Dedifferentiated amniotic fluid mesenchymal stem cell (primary cell): ENCODE measurements at regions not wholly inside any gene's neighbourhood (a gene's known extent, or its start where the extent isn't known, plus 50 kb on each side); places are given as distances from the start of the nearest gene placed in this dataset.
"Not testable (repeated sequence)": the region's sequence is repeated elsewhere in the genome, so short reads cannot be mapped to it uniquely, and the experiment has no call there.

Experiments used
- DNase-seq: peaks from one replicate; pipeline ENCODE4 v3.0.0-alpha.2; 2016; ENCODE audit errors: extremely low spot score

DNA sequence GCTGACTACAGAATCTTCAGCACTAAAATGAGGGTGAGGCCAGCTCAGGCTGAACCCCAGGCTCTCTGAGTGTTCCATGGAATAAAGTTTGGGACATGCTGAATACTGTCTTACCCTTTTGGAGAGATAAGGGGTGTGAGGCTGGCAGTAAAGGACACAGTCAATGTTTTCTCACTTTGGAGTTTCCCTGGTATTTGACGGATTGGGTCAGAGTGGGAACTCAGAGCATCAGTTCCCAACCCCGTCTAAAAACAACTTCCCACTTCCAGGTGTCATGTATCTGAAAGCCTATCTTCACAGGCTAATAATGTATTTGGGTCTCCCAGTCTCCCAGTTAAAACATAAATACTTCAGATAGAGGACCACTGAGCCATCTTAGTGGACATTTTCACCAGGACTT, 180.7 kb downstream of the TLE3 start:
- no peak for DNase-seq

DNA sequence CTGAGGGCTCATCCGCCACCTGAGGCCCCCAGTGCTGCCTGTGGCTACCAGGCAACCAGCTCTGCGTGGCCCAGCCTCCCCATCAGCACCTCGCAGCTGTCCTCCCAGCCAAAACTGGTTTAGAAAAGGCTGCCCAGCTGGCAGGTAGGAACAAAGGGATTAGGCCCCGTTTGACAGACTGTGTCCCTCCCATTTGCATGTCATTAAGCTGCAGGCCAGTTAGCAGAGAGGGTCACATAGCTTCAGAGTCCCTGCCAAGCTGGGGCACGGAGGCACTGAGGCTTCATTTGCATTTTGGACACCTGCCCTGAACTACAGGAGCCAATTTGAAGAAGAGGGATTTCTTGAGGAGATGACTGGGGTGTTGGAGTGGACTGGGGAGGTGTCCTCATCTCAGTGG, 177.9 kb downstream of the TLE3 start:
- no peak for DNase-seq

DNA sequence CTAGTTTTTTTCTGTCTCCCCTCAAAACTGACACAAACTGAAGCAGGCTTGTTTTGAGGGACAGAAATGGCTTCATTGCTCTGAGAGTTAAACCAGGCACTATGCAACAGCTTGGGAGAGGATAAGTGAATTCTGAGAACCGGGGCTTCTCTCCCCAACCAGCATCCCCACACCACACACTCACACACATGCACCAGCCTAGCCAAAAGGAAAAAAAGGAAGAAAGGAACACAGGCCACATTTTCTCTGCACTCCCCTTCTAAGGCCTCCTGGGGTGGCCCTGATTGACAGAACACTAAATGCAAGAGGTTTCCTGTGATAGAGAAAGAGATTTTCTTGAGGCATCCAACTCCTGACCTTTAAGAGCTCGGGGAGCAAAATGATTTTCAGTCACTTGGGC, 177.5 kb downstream of the TLE3 start:
- DNase-seq: no peak

DNA sequence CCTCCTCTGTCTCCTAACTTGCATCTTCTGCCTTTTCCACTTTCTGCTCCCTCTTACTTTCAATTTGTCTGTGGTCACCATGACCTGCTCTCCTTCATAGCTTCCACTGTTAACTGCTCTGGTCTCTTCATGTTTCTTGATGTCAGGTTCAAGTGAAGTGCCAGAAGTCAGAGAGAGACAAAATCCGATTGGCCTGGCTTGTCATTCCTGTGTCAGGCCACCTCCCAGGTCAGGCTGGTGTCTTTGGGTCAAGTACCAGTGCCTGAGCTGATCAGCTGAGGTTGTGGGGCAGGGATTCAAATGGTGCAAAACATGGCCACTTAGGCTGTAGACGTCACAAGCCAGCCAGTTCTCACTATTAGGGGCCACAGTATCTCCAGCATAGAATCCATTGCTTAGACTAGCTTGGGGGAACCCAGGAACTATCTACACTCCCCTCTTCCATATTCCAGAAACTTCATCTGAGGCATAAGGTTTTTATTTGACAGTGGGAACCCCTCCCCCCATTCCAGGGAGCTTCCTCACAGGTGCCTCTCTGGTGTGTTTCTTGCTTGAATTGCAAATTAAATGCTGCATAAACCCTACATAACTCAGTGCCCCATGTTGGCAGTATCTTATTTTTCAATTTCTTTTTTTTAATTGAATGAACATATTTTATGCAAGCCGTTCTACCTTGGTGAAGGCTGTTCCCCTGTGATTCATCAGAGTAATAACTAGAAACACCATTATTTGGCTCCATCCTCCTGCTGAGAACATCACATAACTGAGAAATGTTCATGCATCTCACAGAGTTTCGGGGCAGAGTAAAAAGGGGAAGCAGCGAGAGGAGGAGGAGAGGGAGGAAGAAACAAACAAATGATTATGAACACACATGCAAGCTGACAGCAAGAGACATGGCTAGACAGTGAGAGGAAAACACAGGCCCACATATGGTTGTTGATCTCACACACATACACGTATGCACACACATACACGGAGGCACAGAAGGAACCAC, 175.8 kb downstream of the TLE3 start:
- no peak for DNase-seq

DNA sequence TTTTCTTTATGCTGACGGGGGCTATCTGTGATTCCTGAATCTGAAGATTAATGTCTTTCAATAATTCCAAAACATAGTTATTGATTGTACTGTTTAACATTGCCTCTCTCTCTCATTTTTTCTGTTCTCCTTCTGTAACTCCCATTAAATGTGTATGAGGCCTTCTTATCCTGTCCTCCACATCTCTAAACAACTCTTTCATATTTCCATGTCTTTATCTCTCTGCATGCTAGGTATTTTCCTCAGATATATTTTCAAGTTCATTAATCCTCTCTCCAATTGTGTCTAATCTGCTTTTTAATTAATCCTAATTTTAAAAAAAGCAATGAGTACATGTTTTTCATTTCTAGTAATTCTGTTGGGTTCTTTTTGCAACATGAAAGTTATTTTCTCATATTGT, 173.2 kb downstream of the TLE3 start:
- no peak for DNase-seq

DNA sequence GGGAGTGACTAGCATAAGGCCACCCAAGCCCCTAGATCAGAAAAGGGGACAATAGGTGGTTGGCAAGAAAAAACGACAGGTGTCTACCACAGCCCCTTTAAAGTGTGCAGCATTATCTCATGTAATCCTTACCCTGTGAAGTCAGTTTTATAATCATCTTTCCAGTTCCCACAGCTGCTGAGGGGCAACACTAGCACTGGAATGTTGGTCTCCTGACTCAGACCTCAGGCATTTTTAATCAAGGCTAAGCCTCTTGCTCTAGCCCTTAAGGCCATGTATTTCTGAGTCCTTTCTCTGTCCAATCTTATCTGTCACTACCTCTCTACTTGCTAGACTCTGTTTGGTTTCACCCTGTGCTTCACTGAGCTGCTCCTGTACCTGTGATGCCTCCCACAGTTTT, 171.7 kb downstream of the TLE3 start:
- DNase-seq: no peak

DNA sequence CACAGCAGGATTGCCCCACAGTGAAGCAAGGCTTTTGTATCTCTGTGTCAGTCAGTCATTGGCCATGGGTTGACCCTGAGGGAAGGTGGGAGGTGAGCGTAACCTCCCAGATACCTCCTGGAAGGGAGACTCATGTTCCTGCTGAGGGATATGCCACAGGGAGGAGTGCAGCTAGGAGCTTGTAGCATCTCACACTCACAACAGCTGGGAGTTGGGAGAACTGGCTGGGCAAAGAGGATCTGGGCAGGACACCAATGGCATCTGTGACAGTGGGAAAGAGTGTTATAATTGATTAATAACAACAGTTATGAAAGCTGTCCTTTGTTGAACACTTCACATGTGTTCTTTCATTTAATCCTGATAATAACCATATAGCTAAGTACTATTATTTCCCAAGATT, 171.0 kb downstream of the TLE3 start:
- no peak for DNase-seq

DNA sequence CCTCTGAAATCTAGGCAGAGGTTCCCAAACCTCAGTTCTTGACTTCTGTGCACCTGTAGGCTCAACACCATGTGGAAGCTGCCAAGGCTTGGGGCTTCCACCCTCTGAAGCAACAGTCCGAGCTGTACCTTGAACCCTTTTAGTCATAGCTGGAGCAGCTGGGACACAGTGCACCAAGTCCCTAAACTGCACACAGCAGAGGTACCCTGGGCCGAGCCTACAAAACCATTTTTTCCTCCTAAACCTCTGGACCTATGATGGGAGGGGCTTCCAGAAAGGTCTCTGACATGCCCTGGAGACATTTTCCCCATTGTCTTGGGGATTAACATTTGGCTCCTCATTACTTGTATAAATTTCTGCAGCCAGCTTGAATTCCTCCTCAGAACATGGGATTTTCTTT, 168.8 kb downstream of the TLE3 start:
- DNase-seq: not testable (repeated sequence)

DNA sequence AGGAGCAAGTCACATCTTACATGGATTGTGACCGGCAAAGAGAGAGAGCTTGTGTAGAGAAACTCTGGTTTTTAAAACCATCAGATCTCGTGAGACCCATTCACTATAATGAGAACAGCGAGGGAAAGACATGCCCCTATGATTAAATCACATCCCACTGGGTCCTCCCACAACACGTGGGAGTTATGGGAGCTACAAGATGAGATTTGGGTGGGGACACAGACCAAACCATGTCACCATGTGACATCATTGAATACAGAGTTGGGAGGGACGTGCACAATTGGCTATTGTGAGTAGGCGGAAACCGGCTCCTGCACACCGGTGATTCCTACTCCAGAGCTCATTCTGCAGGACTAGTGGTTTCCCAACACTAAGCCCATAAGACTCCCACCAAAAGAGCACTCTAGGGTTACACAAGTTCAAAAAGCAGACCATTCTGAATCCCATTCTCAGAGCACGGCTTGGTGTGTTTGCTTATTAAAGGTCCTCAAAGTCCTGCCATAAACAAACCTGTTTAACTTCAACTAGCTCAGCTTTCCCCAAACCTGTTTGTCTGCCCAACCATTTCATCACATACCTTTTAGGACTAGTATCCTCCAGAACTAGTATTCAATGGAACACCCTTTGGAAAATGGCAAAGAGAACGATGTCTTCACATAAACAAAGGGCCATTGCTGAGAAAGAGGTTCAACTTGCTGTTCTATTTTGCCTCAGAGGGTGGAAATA, 167.6 kb downstream of the TLE3 start:
- no peak for DNase-seq

DNA sequence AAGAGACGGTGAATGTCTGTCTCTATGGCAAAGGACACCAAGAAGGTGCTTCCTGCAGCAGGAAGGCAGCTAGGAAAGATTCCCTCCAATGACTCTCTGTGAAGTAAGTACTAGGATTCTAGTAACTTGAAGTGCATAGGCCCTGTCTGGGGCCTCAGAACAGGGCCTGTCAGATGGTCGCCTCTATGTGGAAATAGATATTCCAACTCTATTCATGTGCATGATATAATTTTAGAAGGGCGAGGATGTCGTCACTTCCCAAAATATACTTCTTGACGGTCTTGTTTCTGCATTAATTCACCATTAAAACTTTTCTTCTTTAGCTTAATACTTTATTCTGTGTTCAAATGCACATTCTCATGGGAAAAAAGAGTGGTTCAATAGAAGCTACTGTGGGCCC, 167.0 kb downstream of the TLE3 start:
- DNase-seq: no peak

DNA sequence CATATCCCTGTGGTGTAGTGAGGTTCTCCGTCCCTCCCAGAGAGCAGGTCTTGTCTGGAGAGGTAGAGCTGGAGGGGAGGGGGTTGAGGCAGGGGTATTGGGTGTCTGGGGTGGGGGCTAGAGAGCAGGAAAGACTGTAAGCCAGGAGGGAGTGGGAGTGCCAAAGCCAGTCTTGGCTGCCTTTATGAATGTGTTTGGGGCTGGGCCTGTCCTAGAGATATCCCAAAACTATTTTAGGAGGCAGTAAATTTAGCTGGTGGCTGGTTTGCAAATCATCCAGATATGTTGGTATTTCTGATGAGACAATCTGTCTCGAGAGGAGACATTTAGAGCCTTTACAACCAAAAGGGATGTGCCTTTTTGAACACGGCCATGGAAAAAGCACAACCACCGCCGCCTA, 166.6 kb downstream of the TLE3 start:
- no peak for DNase-seq

DNA sequence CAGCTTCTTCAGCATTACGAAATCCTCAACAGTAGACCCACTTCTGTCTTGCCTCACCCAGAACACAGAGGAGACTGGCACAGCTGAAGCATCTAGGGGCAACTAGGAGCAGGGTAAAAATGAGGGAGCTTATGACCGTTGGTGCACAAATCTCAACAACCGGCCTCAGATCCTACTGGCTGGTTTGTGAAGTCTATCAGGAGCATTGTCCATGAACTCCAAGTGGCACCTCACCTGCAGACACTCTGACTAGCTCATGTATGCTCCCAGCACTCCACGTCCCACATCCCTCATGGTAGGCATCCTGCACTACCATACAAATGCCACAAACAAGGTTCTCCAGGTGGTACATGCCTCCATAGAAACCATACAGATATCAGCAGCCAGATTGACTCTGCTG, 163.1 kb downstream of the TLE3 start:
- DNase-seq: no peak

DNA sequence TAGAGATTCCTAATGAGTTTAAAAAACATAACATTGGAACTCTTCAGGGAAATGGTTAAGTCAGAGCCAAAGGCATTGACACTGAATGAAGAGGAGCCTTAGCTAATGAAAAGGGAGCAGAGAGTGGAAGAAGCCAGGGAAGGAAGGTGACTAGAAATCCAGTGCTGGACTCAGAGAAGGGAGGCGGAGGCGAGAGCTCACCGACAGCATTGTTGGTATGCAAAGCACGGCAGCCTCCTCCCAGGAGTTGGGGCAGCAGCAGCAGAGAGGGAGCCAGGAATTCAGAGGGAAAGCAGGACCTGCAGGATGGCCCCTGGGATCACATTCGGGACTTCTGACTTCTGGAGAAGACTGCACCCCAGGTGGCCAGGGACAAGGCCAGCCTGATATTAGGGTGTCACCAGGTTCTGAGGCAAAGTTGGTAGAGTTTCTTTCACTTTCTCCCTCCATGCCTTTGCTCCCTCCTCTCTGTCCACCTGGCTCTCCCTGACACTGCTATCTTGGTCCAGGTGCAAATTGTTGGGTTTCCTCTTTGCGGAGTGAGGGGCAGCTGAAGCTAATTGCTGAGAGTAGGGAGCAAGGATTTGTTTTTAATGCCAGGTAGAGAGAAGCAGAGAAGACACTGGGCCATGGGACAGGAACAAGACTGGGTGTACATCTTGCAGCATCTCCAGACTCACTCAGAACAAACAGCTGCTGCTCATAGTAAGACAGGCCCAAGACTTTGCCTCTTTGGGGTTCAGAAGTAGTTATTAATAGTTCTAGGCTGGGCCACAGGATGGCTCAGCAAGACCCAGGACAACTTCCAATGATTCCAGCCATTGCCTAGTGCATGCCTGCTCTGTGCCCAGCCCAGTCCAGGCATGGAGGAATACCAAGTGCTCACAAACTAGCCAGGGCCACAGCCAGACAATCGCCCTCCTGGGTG, 157.9 kb downstream of the TLE3 start:
- DNase-seq: no peak

DNA sequence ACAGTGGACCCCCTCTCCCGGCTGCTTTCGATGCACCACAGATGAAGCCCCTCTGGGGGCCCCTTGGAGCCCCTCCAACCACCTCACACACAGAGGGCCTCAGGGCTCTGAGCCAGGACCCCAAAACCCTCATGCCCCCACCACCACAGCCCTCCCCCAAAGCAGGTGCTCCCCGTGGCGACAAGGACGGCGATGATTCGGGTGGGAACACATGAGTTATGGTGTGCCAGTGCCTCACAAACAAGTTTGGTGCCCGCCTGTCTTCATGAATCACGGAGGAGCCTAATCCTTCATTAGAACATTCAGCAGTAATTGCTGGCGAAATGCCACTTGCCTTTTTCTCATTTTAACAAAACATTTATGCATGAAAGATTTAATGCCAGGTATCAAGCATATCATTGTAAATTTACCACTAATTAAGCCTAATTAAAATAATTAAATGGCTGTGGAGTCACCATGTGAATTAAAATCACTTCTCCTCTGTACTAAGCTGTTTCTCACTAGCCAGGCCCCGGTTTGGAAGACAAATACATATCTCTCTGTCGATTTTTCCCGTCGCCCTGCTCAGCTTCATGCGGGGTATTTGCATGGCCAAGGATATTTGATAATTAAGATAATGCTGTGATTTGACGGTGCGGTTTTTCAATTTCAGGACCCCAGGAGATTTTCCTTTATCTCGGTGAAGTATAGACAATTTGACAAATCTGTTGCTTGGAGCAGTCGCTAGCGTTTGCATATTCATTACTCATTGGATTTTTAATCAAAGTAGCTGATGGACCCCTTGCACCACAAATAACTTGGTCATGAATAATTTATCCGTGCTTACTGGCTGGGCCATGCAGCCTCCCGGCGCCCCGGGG, 157.0 kb downstream of the TLE3 start:
- no peak for DNase-seq

DNA sequence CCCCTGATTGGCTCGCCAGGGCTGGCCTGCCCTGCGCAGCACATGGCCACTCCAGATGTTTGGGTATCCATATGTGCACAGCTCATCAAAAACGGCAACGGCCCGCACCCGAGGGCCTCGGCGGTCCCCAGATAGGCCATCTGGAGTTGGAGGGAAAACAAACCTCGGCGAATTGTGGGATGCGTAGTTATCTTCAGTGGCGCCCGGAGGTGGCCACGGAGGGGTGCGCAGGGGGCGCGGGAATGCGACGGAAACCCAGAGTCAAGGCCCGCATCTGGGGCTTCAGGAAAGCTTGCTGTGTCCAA, 156.5 kb downstream of the TLE3 start:
- no peak for DNase-seq

DNA sequence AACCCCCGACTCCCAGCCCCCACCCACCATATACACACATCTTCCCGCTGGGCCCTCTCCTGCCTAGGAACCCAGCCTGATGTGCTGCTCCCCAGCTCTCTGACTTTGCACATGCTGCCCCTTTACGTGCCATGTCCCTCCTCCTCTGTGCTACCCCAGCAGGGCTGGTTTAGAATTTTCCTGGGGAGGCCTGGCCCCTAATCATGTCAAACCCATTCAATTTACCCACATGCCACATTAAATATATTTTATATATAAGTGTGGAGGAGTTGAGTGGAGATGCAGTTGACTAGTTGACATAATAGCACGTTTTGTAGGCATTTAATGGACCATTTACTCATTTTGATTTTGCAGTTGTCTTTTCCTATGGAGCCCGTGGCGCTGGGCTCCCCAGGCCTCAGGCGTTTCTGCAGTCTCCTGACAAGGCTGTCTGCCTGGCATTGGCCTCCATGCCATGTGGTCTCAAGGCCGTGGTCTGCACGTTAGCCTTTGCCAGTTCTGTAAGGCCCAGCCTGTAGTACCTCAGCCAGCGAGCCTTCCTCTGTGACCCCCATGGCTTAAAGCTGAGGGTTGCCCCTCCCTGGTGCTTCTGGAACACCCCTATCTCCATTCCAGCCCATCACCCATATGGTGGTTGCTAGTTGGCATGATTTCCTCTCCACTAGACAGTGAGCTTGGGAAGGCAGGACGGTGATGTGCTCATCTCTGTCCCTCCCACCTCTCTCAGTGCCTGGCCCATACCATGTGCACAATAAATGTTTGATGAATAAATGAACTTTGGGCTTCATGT, 155.8 kb downstream of the TLE3 start:
- DNase-seq: no peak

DNA sequence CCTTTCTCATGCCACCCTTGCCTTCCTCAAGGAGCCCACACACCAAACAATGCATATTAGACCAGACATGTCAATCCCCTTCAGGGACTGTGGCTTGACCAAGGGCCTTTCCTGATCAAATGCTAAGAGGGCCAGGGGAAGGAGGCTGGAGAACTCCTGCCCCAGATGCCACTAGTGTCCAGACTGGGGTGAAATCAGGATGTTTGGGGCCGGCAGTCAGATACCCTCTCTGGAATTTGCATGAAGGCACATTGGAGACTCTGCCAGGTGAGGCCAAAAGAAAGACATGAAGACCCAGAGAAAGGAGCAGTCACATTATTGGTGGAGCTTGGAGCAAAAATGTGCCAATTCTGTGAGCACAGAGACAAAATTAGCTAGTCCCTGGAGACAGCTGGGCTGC, 154.1 kb downstream of the TLE3 start:
- DNase-seq: no peak

DNA sequence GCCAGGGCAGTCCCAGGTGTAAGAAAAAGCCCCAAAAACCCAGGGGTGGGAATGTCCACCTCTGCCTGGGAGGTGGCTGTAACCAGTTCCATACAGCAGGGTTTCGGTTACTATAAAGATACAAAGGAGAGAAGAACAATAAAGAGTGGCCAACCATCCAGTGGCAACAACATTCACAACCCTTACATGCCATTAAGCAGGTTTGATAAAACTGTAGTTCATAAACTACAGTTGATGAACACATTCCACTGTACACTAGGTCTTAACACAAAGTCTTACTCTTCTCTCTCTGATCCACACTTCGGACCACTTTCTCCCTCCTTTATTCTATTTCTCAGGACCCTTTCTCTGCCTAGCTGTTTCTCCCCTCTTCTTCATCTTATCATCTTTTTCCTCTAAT, 152.0 kb downstream of the TLE3 start:
- DNase-seq: no peak

DNA sequence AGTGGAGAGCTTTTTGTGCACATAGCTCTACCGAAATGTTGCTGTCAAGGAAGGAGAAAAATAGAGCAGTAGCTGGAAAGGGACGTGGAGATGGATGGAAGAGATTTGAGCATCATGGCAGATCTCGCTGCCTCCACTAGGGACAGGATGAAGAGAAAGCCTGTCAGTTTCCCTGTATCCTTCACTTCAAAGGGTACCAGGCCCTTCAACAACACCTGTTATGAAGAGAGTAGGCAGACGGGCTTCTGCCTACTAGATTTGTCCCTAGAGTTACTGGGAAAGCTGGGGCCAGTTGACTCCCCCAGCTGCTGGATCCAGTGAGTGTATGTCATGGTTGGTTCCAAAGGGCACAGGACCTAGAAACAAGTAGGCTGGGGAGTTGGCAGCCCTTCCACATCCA, 150.8 kb downstream of the TLE3 start:
- DNase-seq: no peak

DNA sequence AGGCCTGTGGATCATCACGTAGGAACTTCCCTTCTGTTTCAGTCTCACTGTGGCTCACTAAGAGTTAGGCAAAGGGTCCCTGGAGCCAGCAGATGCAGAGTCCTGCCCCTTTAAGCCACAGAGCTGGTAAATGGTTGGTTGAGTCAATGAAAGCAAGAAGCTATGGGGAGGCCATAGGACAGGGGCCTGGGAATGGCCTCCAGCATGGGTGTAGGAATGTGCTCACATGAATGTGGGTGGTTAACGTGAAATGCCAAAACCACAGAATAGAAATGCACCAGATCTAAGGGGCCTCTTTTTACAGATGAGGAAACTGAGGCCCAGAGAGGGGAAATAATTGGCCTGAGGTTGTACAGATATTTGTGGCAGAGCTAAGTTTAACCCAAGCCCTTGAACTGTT, 150.3 kb downstream of the TLE3 start:
- no peak for DNase-seq

DNA sequence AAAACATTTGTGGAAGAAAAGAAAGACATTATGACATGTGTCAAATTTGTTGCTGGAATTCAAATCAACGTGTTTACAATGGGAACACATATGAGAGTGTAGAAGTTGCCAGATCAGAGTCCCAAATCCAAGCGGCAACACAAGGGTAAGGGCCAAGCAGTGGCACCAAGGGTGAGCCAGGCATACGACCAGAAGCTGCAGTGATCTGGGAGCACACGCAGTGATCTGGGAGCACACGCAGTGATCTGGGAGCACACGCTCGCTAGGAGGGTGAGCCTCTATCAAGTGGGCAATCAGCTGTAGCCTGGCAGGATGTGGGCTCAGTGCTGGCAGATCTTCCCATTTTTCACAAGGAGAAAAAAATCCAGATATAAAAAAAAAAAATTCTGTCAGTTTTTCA, 148.2 kb downstream of the TLE3 start:
- DNase-seq: no peak
